ENCODE measurements at regions not wholly inside any gene's neighbourhood (a gene's known extent, or its start where the extent isn't known, plus 50 kb on each side); places are given as distances from the start of the nearest gene placed in this dataset.

GRCh38 chr3:35078780-35079179 lies 560.5 kb upstream of the ARPP21 start:
- TF ChIP-seq CTCF (IDR thresholded peaks at IDR 0.05; ENCODE audit: insufficient read depth, missing control alignments) = no peak
- DNase-seq (ENCODE audit: insufficient read length, low spot score) (no peak), FAIRE-seq (no peak)

GRCh38 chr3:35079403-35079802 lies 559.9 kb upstream of the ARPP21 start:
- no peak for FAIRE-seq
- TF ChIP-seq CTCF (IDR thresholded peaks at IDR 0.05; ENCODE audit: insufficient read depth, missing control alignments) = no peak

GRCh38 chr3:35081899-35082298 lies 557.4 kb upstream of the ARPP21 start:
- no peak for FAIRE-seq
- TF ChIP-seq CTCF (IDR thresholded peaks at IDR 0.05; ENCODE audit: insufficient read depth, missing control alignments) = no peak
- no peak for DNase-seq (ENCODE audit: insufficient read length, low spot score)

More at GRCh38 chr3:35079403-35079802, 559.9 kb upstream of the ARPP21 start:
- DNase-seq (ENCODE audit: insufficient read length, low spot score) = no peak

GRCh38 chr3:35088943-35089342 lies 550.4 kb upstream of the ARPP21 start:
- no peak for FAIRE-seq
- no peak for DNase-seq (ENCODE audit: insufficient read length, low spot score)
- TF ChIP-seq CTCF (IDR thresholded peaks at IDR 0.05; ENCODE audit: insufficient read depth, missing control alignments) = no peak

GRCh38 chr3:35114686-35115085 lies 524.6 kb upstream of the ARPP21 start:
- FAIRE-seq (no peak), DNase-seq (ENCODE audit: insufficient read length, low spot score) (no peak)
- TF ChIP-seq CTCF (IDR thresholded peaks at IDR 0.05; ENCODE audit: insufficient read depth, missing control alignments) = no peak

- FAIRE-seq = no peak
- TF ChIP-seq CTCF (IDR thresholded peaks at IDR 0.05; ENCODE audit: insufficient read depth, missing control alignments) = no peak
- DNase-seq (ENCODE audit: insufficient read length, low spot score) = no peak
Measured at GRCh38 chr3:35120026-35120425, 519.3 kb upstream of the ARPP21 start.

GRCh38 chr3:35137612-35138011 lies 501.7 kb upstream of the ARPP21 start:
- FAIRE-seq (no peak), DNase-seq (ENCODE audit: insufficient read length, low spot score) (no peak)
- no peak for TF ChIP-seq CTCF (IDR thresholded peaks at IDR 0.05; ENCODE audit: insufficient read depth, missing control alignments)

All from D721Med (cell line).